Activated naive CD8-positive, alpha-beta T cell (primary cell): ENCODE measurements at regions not wholly inside any gene's neighbourhood (a gene's known extent, or its start where the extent isn't known, plus 50 kb on each side); places are given as distances from the start of the nearest gene placed in this dataset.

Source experiments
- H3K27ac Mint-ChIP-seq: one replicate; pipeline ENCODE4 v1.8.0; 2021; ENCODE audit warnings: mixed read lengths
- H3K27me3 Mint-ChIP-seq: one replicate; pipeline ENCODE4 v1.8.0; 2021; ENCODE audit warnings: mixed read lengths
- H3K36me3 Mint-ChIP-seq: one replicate; pipeline ENCODE4 v1.8.0; 2021; ENCODE audit warnings: mixed read lengths
- H3K4me1 Mint-ChIP-seq: one replicate; pipeline ENCODE4 v1.8.0; 2021; ENCODE audit warnings: low read depth, mixed read lengths
- H3K4me3 Mint-ChIP-seq: one replicate; pipeline ENCODE4 v1.8.0; 2021; ENCODE audit warnings: mild to moderate bottlenecking, mixed read lengths
- H3K9me3 Mint-ChIP-seq: one replicate; pipeline ENCODE4 v1.8.0; 2021; ENCODE audit warnings: low read depth, mixed read lengths

- H3K27ac Mint-ChIP-seq, result no peak overlapping the region
- H3K4me3 Mint-ChIP-seq, result no peak overlapping the region
- H3K4me1 Mint-ChIP-seq, result peaks cover 12% of the 10 kb centered on the region
- no peaks in the 10 kb centered on the region for H3K36me3 Mint-ChIP-seq
- H3K27me3 Mint-ChIP-seq, result peaks cover 3% of the 10 kb centered on the region
- no peaks in the 10 kb centered on the region for H3K9me3 Mint-ChIP-seq
Observed at GRCh38 chr5:1704266-1704665, 95.4 kb downstream of the MRPL36 start.

- Mint-ChIP-seq H3K36me3 (no peaks in the 10 kb centered on the region), H3K27me3 (peaks cover 2% of the 10 kb centered on the region), H3K9me3 (no peaks in the 10 kb centered on the region), H3K4me1 (peaks cover 15% of the 10 kb centered on the region), H3K4me3 (no peak overlapping the region), H3K27ac (no peak overlapping the region)
Observed at GRCh38 chr5:1703352-1704050, 96.1 kb downstream of the MRPL36 start.

GRCh38 chr5:1702318-1702717 is 97.3 kb downstream of the MRPL36 start:
- Mint-ChIP-seq H3K27me3 (peaks cover 4% of the 10 kb centered on the region), H3K27ac (no peak overlapping the region), H3K9me3 (no peaks in the 10 kb centered on the region), H3K4me3 (no peak overlapping the region), H3K36me3 (no peaks in the 10 kb centered on the region), H3K4me1 (peaks cover 20% of the 10 kb centered on the region)

- Mint-ChIP-seq H3K9me3 (no peaks in the 10 kb centered on the region), H3K27me3 (peaks cover 4% of the 10 kb centered on the region), H3K36me3 (no peaks in the 10 kb centered on the region), H3K4me3 (no peak overlapping the region), H3K4me1 (peaks cover 20% of the 10 kb centered on the region), H3K27ac (no peak overlapping the region)
Observed at GRCh38 chr5:1701884-1702283, 97.8 kb downstream of the MRPL36 start.

- Mint-ChIP-seq H3K4me3 (no peak overlapping the region), H3K36me3 (no peaks in the 10 kb centered on the region), H3K9me3 (no peaks in the 10 kb centered on the region), H3K27me3 (peaks cover 4% of the 10 kb centered on the region), H3K27ac (no peak overlapping the region), H3K4me1 (peaks cover 20% of the 10 kb centered on the region)
Observed at GRCh38 chr5:1701216-1701864, 98.3 kb downstream of the MRPL36 start.

- Mint-ChIP-seq H3K27ac (no peak overlapping the region), H3K36me3 (no peaks in the 10 kb centered on the region), H3K27me3 (peaks cover 4% of the 10 kb centered on the region), H3K4me3 (no peak overlapping the region), H3K9me3 (no peaks in the 10 kb centered on the region), H3K4me1 (peaks cover 22% of the 10 kb centered on the region)
Observed at GRCh38 chr5:1699394-1699793, 100.2 kb downstream of the MRPL36 start.

- H3K9me3 Mint-ChIP-seq, result no peaks in the 10 kb centered on the region
- no peak overlapping the region for H3K4me3 Mint-ChIP-seq
- peaks cover 22% of the 10 kb centered on the region for H3K4me1 Mint-ChIP-seq
- no peaks in the 10 kb centered on the region for H3K36me3 Mint-ChIP-seq
- peak overlapping the region; percentile 66 for H3K27ac Mint-ChIP-seq
- H3K27me3 Mint-ChIP-seq, result peaks cover 4% of the 10 kb centered on the region
Observed at GRCh38 chr5:1698589-1699316, 100.9 kb downstream of the MRPL36 start.

- no peak overlapping the region for H3K27ac Mint-ChIP-seq
- peaks cover 2% of the 10 kb centered on the region for H3K4me1 Mint-ChIP-seq
- H3K9me3 Mint-ChIP-seq, result no peaks in the 10 kb centered on the region
- H3K4me3 Mint-ChIP-seq, result no peak overlapping the region
- H3K27me3 Mint-ChIP-seq, result no peaks in the 10 kb centered on the region
- H3K36me3 Mint-ChIP-seq, result no peaks in the 10 kb centered on the region
Observed at GRCh38 chr5:1692381-1692780, 107.3 kb downstream of the MRPL36 start.

GRCh38 chr5:1687301-1687970 is 112.2 kb downstream of the MRPL36 start:
- Mint-ChIP-seq H3K4me3 (no peak overlapping the region), H3K27me3 (no peaks in the 10 kb centered on the region), H3K9me3 (no peaks in the 10 kb centered on the region), H3K36me3 (no peaks in the 10 kb centered on the region), H3K4me1 (no peaks in the 10 kb centered on the region), H3K27ac (no peak overlapping the region)

GRCh38 chr5:1686016-1686802 is 113.4 kb downstream of the MRPL36 start:
- Mint-ChIP-seq H3K4me3 (no peak overlapping the region), H3K27ac (no peak overlapping the region), H3K36me3 (no peaks in the 10 kb centered on the region), H3K4me1 (no peaks in the 10 kb centered on the region), H3K9me3 (no peaks in the 10 kb centered on the region), H3K27me3 (no peaks in the 10 kb centered on the region)

- no peak overlapping the region for H3K4me3 Mint-ChIP-seq
- peaks cover 4% of the 10 kb centered on the region for H3K27me3 Mint-ChIP-seq
- no peak overlapping the region for H3K27ac Mint-ChIP-seq
- H3K36me3 Mint-ChIP-seq, result no peaks in the 10 kb centered on the region
- no peaks in the 10 kb centered on the region for H3K4me1 Mint-ChIP-seq
- no peaks in the 10 kb centered on the region for H3K9me3 Mint-ChIP-seq
Observed at GRCh38 chr5:1685066-1685465, 114.6 kb downstream of the MRPL36 start.

GRCh38 chr5:1681955-1682354 is 117.7 kb downstream of the MRPL36 start:
- no peaks in the 10 kb centered on the region for H3K9me3 Mint-ChIP-seq
- no peak overlapping the region for H3K27ac Mint-ChIP-seq
- peaks cover 7% of the 10 kb centered on the region for H3K27me3 Mint-ChIP-seq
- no peak overlapping the region for H3K4me3 Mint-ChIP-seq
- no peaks in the 10 kb centered on the region for H3K4me1 Mint-ChIP-seq
- H3K36me3 Mint-ChIP-seq, result no peaks in the 10 kb centered on the region

- Mint-ChIP-seq H3K9me3 (no peaks in the 10 kb centered on the region), H3K4me3 (no peak overlapping the region), H3K27ac (no peak overlapping the region), H3K4me1 (peaks cover 13% of the 10 kb centered on the region), H3K36me3 (no peaks in the 10 kb centered on the region), H3K27me3 (peaks cover 30% of the 10 kb centered on the region)
Observed at GRCh38 chr5:1673042-1673677, 126.5 kb downstream of the MRPL36 start.

GRCh38 chr5:1672396-1672795 is 127.2 kb downstream of the MRPL36 start:
- Mint-ChIP-seq H3K9me3 (no peaks in the 10 kb centered on the region), H3K27me3 (peaks cover 28% of the 10 kb centered on the region), H3K27ac (no peak overlapping the region), H3K4me3 (no peak overlapping the region), H3K4me1 (peaks cover 15% of the 10 kb centered on the region), H3K36me3 (no peaks in the 10 kb centered on the region)
